ENCODE measurements at regions not wholly inside any gene's neighbourhood (a gene's known extent, or its start where the extent isn't known, plus 50 kb on each side); places are given as distances from the start of the nearest gene placed in this dataset.
A peak's percentile ranks its signal among the peaks of the same experiment; 100 is the strongest.

DNA sequence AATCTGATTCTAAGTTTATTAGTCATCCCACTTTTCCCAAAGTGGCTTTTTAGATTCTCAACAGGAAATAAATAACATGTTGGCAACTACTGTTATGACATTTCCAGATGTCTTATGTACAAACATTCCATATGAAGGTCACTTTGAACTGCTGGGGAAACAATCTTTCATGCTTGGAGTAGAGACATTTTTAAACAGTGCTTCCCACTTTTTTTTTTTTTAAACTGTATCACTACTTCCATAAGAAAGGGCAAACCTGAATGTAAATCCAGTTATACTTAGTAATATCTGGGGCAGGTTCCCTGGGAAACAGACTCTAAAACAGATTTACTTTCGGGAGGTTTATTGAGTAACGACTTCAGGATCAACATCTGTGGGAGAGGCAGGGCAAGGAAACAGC, 473.8 kb downstream of the TAFA4 start:
- Histone ChIP-seq H3K4me1 (ENCODE audit: control insufficient read depth, low read depth, low read length) (no peaks in the 10 kb centered on the region), H2BK5ac (ENCODE audit: low read length) (no peak overlapping the region), H3K56ac (ENCODE audit: low read length) (no peak overlapping the region), H3K4me3 (ENCODE audit: low read length) (no peak overlapping the region), H4K5ac (ENCODE audit: low read length) (no peak overlapping the region), H3K23ac (ENCODE audit: low read length) (no peak overlapping the region), H2BK15ac (replicated peaks; ENCODE audit: low read depth) (no peak overlapping the region), H3K27ac (ENCODE audit: low read depth, low read length) (no peak overlapping the region), H3K18ac (ENCODE audit: low read length) (no peak overlapping the region), H3K79me2 (ENCODE audit: control insufficient read depth, insufficient read depth, low read length) (no peaks in the 10 kb centered on the region), H2BK120ac (ENCODE audit: low read depth, low read length) (no peak overlapping the region), H3K27me3 (ENCODE audit: insufficient read depth, low read length, poor library complexity) (no peaks in the 10 kb centered on the region), H3K4ac (ENCODE audit: low read depth, low read length) (no peak overlapping the region), H4K8ac (ENCODE audit: low read depth, low read length) (no peak overlapping the region), H3K9ac (ENCODE audit: low read length) (no peak overlapping the region), H2AK5ac (ENCODE audit: low read length) (no peak overlapping the region), H3K4me2 (ENCODE audit: low read length) (no peak overlapping the region), H3K79me1 (ENCODE audit: low read length) (no peaks in the 10 kb centered on the region), H3K36me3 (ENCODE audit: control insufficient read depth, insufficient read depth, low read length) (no peaks in the 10 kb centered on the region)
- no peak for DNase-seq
- WGBS (ENCODE audit: extremely low coverage, insufficient coverage, low lambda C conversion rate) = no CpG with 5 or more reads among the region's 2 CpGs

DNA sequence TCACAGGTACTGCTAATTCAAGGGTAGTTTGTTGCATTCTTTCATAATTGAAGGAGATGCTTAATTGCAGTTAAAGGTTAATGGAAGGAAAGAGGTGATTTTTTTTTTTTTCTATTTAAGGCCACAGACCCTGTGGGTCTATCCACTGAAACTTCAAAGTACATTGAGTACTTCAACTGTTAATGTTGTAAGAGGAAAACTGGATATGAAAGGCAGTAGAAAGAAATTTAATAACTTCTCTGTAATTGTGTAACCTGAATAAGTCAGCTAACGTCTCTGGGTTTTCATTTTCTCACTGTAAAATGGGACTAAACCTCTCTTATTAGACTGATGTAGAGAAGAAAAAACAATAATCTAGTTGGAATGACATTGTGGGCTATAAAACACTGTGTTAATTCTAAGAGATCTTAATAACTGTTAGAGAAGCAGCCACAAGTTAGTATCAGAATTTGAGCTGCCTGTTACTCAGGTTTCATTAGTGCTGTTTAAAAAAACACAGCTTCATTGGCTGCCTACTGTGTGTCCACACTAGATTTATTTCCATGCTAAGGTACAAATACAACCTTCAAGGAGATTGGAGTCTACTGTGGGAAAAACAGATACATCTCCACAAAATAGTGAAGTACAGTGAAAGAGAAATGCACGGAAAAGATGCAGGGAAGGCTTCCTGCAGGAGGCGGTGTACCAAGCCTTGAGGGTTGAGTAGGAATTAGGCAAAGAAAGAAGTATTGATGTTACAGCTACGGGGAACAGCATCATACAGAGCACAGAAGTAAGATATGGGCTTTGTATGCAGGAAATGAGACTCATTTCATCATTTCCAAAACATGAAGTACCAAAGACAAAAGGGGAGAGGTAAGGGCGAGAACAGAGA, 483.6 kb downstream of the TAFA4 start:
- Histone ChIP-seq H3K4me2 (ENCODE audit: low read length) (no peak overlapping the region), H2BK120ac (ENCODE audit: low read depth, low read length) (no peak overlapping the region), H3K79me1 (ENCODE audit: low read length) (no peaks in the 10 kb centered on the region), H3K9ac (ENCODE audit: low read length) (no peak overlapping the region), H3K27me3 (ENCODE audit: insufficient read depth, low read length, poor library complexity) (no peaks in the 10 kb centered on the region), H2BK5ac (ENCODE audit: low read length) (no peak overlapping the region), H3K27ac (ENCODE audit: low read depth, low read length) (no peak overlapping the region), H2BK15ac (replicated peaks; ENCODE audit: low read depth) (no peak overlapping the region), H3K4ac (ENCODE audit: low read depth, low read length) (no peak overlapping the region), H3K23ac (ENCODE audit: low read length) (no peak overlapping the region), H3K36me3 (ENCODE audit: control insufficient read depth, insufficient read depth, low read length) (no peaks in the 10 kb centered on the region), H4K8ac (ENCODE audit: low read depth, low read length) (no peak overlapping the region), H3K56ac (ENCODE audit: low read length) (no peak overlapping the region), H3K4me3 (ENCODE audit: low read length) (no peak overlapping the region), H2AK5ac (ENCODE audit: low read length) (no peak overlapping the region), H4K5ac (ENCODE audit: low read length) (no peak overlapping the region), H3K4me1 (ENCODE audit: control insufficient read depth, low read depth, low read length) (no peaks in the 10 kb centered on the region), H3K18ac (ENCODE audit: low read length) (no peak overlapping the region), H3K79me2 (ENCODE audit: control insufficient read depth, insufficient read depth, low read length) (no peaks in the 10 kb centered on the region)
- WGBS (ENCODE audit: extremely low coverage, insufficient coverage, low lambda C conversion rate) = no CpG with 5 or more reads among the region's 5 CpGs
- no peak for DNase-seq

DNA sequence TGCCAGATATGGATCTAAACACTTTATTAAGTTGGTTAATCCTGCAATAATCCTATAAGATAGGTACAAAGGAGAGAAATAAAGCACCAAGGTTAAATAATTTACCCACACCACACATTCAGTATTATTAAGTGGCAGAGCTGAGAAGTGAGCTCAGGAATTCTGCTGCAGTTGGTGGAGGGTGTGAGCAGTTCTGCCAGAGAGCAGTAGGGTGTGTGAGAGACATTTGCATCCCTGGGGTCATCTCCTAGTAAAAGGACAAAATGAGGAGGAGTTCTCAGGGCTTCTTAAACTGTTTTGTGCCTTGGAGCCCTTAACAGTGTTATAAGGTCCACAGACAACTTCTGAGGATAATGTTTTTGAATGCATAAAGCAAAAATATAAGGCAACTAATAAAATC, 484.5 kb downstream of the TAFA4 start:
- H3K4me1 ChIP-seq (ENCODE audit: control insufficient read depth, low read depth, low read length) = no peaks in the 10 kb centered on the region
- no peak overlapping the region for H2BK5ac ChIP-seq (ENCODE audit: low read length)
- no peak overlapping the region for H4K8ac ChIP-seq (ENCODE audit: low read depth, low read length)
- no peak overlapping the region for H3K9ac ChIP-seq (ENCODE audit: low read length)
- H2BK15ac ChIP-seq (replicated peaks; ENCODE audit: low read depth) = no peak overlapping the region
- no peak overlapping the region for H3K18ac ChIP-seq (ENCODE audit: low read length)
- no peaks in the 10 kb centered on the region for H3K79me1 ChIP-seq (ENCODE audit: low read length)
- no peak overlapping the region for H2BK120ac ChIP-seq (ENCODE audit: low read depth, low read length)
- no peak overlapping the region for H3K4ac ChIP-seq (ENCODE audit: low read depth, low read length)
- no peak overlapping the region for H4K5ac ChIP-seq (ENCODE audit: low read length)
- H3K23ac ChIP-seq (ENCODE audit: low read length) = no peak overlapping the region
- H3K4me3 ChIP-seq (ENCODE audit: low read length) = no peak overlapping the region
- H2AK5ac ChIP-seq (ENCODE audit: low read length) = no peak overlapping the region
- H3K79me2 ChIP-seq (ENCODE audit: control insufficient read depth, insufficient read depth, low read length) = no peaks in the 10 kb centered on the region
- H3K56ac ChIP-seq (ENCODE audit: low read length) = no peak overlapping the region
- no peaks in the 10 kb centered on the region for H3K27me3 ChIP-seq (ENCODE audit: insufficient read depth, low read length, poor library complexity)
- no peaks in the 10 kb centered on the region for H3K36me3 ChIP-seq (ENCODE audit: control insufficient read depth, insufficient read depth, low read length)
- DNase-seq = peak; percentile 44
- H3K27ac ChIP-seq (ENCODE audit: low read depth, low read length) = no peak overlapping the region
- H3K4me2 ChIP-seq (ENCODE audit: low read length) = no peak overlapping the region

- no peak overlapping the region for H2AK5ac ChIP-seq (ENCODE audit: low read length)
- no peak overlapping the region for H3K18ac ChIP-seq (ENCODE audit: low read length)
- no peaks in the 10 kb centered on the region for H3K79me2 ChIP-seq (ENCODE audit: control insufficient read depth, insufficient read depth, low read length)
- no peaks in the 10 kb centered on the region for H3K4me1 ChIP-seq (ENCODE audit: control insufficient read depth, low read depth, low read length)
- H2BK120ac ChIP-seq (ENCODE audit: low read depth, low read length) = no peak overlapping the region
- H3K4ac ChIP-seq (ENCODE audit: low read depth, low read length) = no peak overlapping the region
- H3K56ac ChIP-seq (ENCODE audit: low read length) = no peak overlapping the region
- H2BK15ac ChIP-seq (replicated peaks; ENCODE audit: low read depth) = no peak overlapping the region
- H3K23ac ChIP-seq (ENCODE audit: low read length) = no peak overlapping the region
- no peaks in the 10 kb centered on the region for H3K27me3 ChIP-seq (ENCODE audit: insufficient read depth, low read length, poor library complexity)
- no CpG with 5 or more reads among the region's 1 CpG for WGBS (ENCODE audit: extremely low coverage, insufficient coverage, low lambda C conversion rate)
- H3K4me3 ChIP-seq (ENCODE audit: low read length) = no peak overlapping the region
- no peak overlapping the region for H4K8ac ChIP-seq (ENCODE audit: low read depth, low read length)
- no peaks in the 10 kb centered on the region for H3K36me3 ChIP-seq (ENCODE audit: control insufficient read depth, insufficient read depth, low read length)
- no peaks in the 10 kb centered on the region for H3K79me1 ChIP-seq (ENCODE audit: low read length)
- no peak overlapping the region for H3K9ac ChIP-seq (ENCODE audit: low read length)
- no peak for DNase-seq
- H3K27ac ChIP-seq (ENCODE audit: low read depth, low read length) = no peak overlapping the region
- H2BK5ac ChIP-seq (ENCODE audit: low read length) = no peak overlapping the region
- no peak overlapping the region for H4K5ac ChIP-seq (ENCODE audit: low read length)
- no peak overlapping the region for H3K4me2 ChIP-seq (ENCODE audit: low read length)
These were observed 491.3 kb downstream of the TAFA4 start for GRCh38 chr3:68441054-68441453.

- Histone ChIP-seq H3K79me1 (ENCODE audit: low read length) (no peaks in the 10 kb centered on the region), H3K79me2 (ENCODE audit: control insufficient read depth, insufficient read depth, low read length) (no peaks in the 10 kb centered on the region), H3K4me1 (ENCODE audit: control insufficient read depth, low read depth, low read length) (no peaks in the 10 kb centered on the region), H4K5ac (ENCODE audit: low read length) (no peak overlapping the region), H3K4me3 (ENCODE audit: low read length) (no peak overlapping the region), H3K56ac (ENCODE audit: low read length) (no peak overlapping the region), H3K4me2 (ENCODE audit: low read length) (no peak overlapping the region), H2AK5ac (ENCODE audit: low read length) (no peak overlapping the region), H2BK5ac (ENCODE audit: low read length) (no peak overlapping the region), H3K4ac (ENCODE audit: low read depth, low read length) (no peak overlapping the region), H2BK15ac (replicated peaks; ENCODE audit: low read depth) (no peak overlapping the region), H3K27me3 (ENCODE audit: insufficient read depth, low read length, poor library complexity) (no peaks in the 10 kb centered on the region), H2BK120ac (ENCODE audit: low read depth, low read length) (no peak overlapping the region), H4K8ac (ENCODE audit: low read depth, low read length) (no peak overlapping the region), H3K27ac (ENCODE audit: low read depth, low read length) (no peak overlapping the region), H3K9ac (ENCODE audit: low read length) (no peak overlapping the region), H3K36me3 (ENCODE audit: control insufficient read depth, insufficient read depth, low read length) (no peaks in the 10 kb centered on the region), H3K18ac (ENCODE audit: low read length) (no peak overlapping the region), H3K23ac (ENCODE audit: low read length) (no peak overlapping the region)
- WGBS (ENCODE audit: extremely low coverage, insufficient coverage, low lambda C conversion rate) = no CpG with 5 or more reads among the region's 3 CpGs
- no peak for DNase-seq
These were observed 495.5 kb downstream of the TAFA4 start for GRCh38 chr3:68436619-68437401.
